KOPT-K1 (cell line): ENCODE measurements at regions not wholly inside any gene's neighbourhood (a gene's known extent, or its start where the extent isn't known, plus 50 kb on each side); places are given as distances from the start of the nearest gene placed in this dataset.

Experiments
- H3K27ac ChIP-seq: fragments of 200-600 bp; sonication (generic); 2 replicates; pipeline ENCODE4 v1.5.1; 2016; ENCODE audit warnings: antibody characterized with exemption, mild to moderate bottlenecking, low read depth, low read length; ENCODE audit not compliant: poor library complexity, severe bottlenecking
- H3K36me3 ChIP-seq: fragments of 200-600 bp; sonication (generic); 2 replicates; pipeline ENCODE4 v1.5.1; 2017; ENCODE audit warnings: antibody characterized with exemption, mild to moderate bottlenecking, low read length, moderate library complexity; ENCODE audit not compliant: insufficient read depth
- H3K9me3 ChIP-seq: fragments of 200-600 bp; sonication (generic); 2 replicates; pipeline ENCODE4 v1.5.1; 2017; ENCODE audit warnings: antibody characterized with exemption, low read length, mild to moderate bottlenecking; ENCODE audit not compliant: insufficient read depth, poor library complexity, severe bottlenecking

GRCh38 chr21:27219068-27219467, 252.2 kb upstream of the ADAMTS5 start:
- H3K27ac ChIP-seq = no peak overlapping the region
- H3K36me3 ChIP-seq = no peaks in the 10 kb centered on the region
- H3K9me3 ChIP-seq = no peaks in the 10 kb centered on the region

GRCh38 chr21:27213303-27213702, 246.4 kb upstream of the ADAMTS5 start:
- H3K9me3 ChIP-seq = peaks cover under 1% of the 10 kb centered on the region
- H3K27ac ChIP-seq = no peak overlapping the region
- H3K36me3 ChIP-seq = no peaks in the 10 kb centered on the region

GRCh38 chr21:27212441-27212840, 245.6 kb upstream of the ADAMTS5 start:
- peaks cover 3% of the 10 kb centered on the region for H3K9me3 ChIP-seq
- H3K27ac ChIP-seq = no peak overlapping the region
- H3K36me3 ChIP-seq = no peaks in the 10 kb centered on the region

- H3K27ac ChIP-seq = no peak overlapping the region
- no peaks in the 10 kb centered on the region for H3K36me3 ChIP-seq
- H3K9me3 ChIP-seq = peaks cover 3% of the 10 kb centered on the region
Measured at GRCh38 chr21:27209546-27209945, 242.7 kb upstream of the ADAMTS5 start.

GRCh38 chr21:27206368-27206982, 239.6 kb upstream of the ADAMTS5 start:
- H3K36me3 ChIP-seq = no peaks in the 10 kb centered on the region
- H3K27ac ChIP-seq = no peak overlapping the region
- peaks cover 3% of the 10 kb centered on the region for H3K9me3 ChIP-seq

- Histone ChIP-seq H3K27ac (no peak overlapping the region), H3K36me3 (no peaks in the 10 kb centered on the region), H3K9me3 (no peaks in the 10 kb centered on the region)
Measured at GRCh38 chr21:27202301-27202700, 235.4 kb upstream of the ADAMTS5 start.

GRCh38 chr21:27201197-27201596, 234.3 kb upstream of the ADAMTS5 start:
- Histone ChIP-seq H3K27ac (no peak overlapping the region), H3K9me3 (no peaks in the 10 kb centered on the region), H3K36me3 (no peaks in the 10 kb centered on the region)

- Histone ChIP-seq H3K36me3 (no peaks in the 10 kb centered on the region), H3K9me3 (no peaks in the 10 kb centered on the region)
Measured at GRCh38 chr21:27196651-27197050, 229.8 kb upstream of the ADAMTS5 start.

GRCh38 chr21:27192281-27192949, 225.5 kb upstream of the ADAMTS5 start:
- no peaks in the 10 kb centered on the region for H3K36me3 ChIP-seq
- no peak overlapping the region for H3K27ac ChIP-seq
- no peaks in the 10 kb centered on the region for H3K9me3 ChIP-seq

More at GRCh38 chr21:27196651-27197050, 229.8 kb upstream of the ADAMTS5 start:
- H3K27ac ChIP-seq = no peak overlapping the region

- H3K9me3 ChIP-seq = no peaks in the 10 kb centered on the region
- no peak overlapping the region for H3K27ac ChIP-seq
- no peaks in the 10 kb centered on the region for H3K36me3 ChIP-seq
Measured at GRCh38 chr21:27190601-27191000, 223.7 kb upstream of the ADAMTS5 start.

- no peaks in the 10 kb centered on the region for H3K36me3 ChIP-seq
- no peak overlapping the region for H3K27ac ChIP-seq
- H3K9me3 ChIP-seq = no peaks in the 10 kb centered on the region
Measured at GRCh38 chr21:27189870-27190269, 223.0 kb upstream of the ADAMTS5 start.

GRCh38 chr21:27173053-27173452, 206.2 kb upstream of the ADAMTS5 start:
- Histone ChIP-seq H3K27ac (no peak overlapping the region), H3K9me3 (no peaks in the 10 kb centered on the region), H3K36me3 (no peaks in the 10 kb centered on the region)

GRCh38 chr21:27171707-27172106, 204.8 kb upstream of the ADAMTS5 start:
- no peak overlapping the region for H3K27ac ChIP-seq
- H3K9me3 ChIP-seq = no peaks in the 10 kb centered on the region
- H3K36me3 ChIP-seq = no peaks in the 10 kb centered on the region

- H3K36me3 ChIP-seq = no peaks in the 10 kb centered on the region
- H3K9me3 ChIP-seq = no peaks in the 10 kb centered on the region
- no peak overlapping the region for H3K27ac ChIP-seq
Measured at GRCh38 chr21:27168084-27168483, 201.2 kb upstream of the ADAMTS5 start.

- no peak overlapping the region for H3K27ac ChIP-seq
- H3K9me3 ChIP-seq = no peaks in the 10 kb centered on the region
- no peaks in the 10 kb centered on the region for H3K36me3 ChIP-seq
Measured at GRCh38 chr21:27164208-27165177, 197.6 kb upstream of the ADAMTS5 start.
